GM18870 (cell line): ENCODE measurements at regions not wholly inside any gene's neighbourhood (a gene's known extent, or its start where the extent isn't known, plus 50 kb on each side); places are given as distances from the start of the nearest gene placed in this dataset.
"Not testable (repeated sequence)": the region's sequence is repeated elsewhere in the genome, so short reads cannot be mapped to it uniquely, and the experiment has no call there.

Experiments
- ATAC-seq: cut with Tn5 transposase; IDR thresholded peaks from one replicate; pipeline ENCODE4 v1.9.1; 2021; ENCODE audit warnings: moderate library complexity; ENCODE audit not compliant: unreplicated experiment

DNA sequence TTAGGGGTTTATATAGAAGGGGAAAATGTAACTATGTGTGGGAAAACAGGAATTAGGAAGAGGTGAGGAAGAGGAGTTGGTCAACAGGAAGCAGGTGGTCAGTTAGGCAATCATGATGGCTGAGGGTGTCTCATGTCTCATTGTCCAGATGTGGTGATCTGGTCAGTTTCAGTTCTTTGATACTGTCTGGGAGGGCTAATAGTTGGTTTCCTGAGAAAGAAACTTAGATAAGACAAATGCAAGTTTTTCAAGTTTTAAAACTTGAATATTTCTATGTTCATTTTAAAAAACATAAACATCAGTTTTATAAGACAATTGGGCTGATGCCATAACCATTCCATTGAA is 1121.8 kb upstream of the USP15 start:
- no peak for ATAC-seq

DNA sequence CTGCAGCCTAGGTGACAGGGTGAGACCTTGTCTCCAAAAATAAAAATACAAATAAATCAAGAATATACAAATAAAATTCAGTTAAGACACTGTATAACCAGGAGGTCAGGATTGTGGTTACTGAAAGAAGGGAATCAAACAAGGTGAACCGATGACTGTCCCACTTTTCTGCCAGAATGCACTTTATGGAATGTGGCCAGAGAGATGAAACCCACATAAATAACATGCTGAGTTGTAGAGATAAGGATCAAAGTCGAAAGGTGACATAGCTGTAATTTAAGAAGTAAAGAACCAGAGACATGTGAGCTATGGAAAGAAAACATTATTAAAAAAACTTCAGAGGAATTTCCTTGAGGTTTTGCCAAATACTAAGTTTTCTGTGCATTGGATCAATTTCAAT is 1098.2 kb upstream of the USP15 start:
- ATAC-seq = no peak

DNA sequence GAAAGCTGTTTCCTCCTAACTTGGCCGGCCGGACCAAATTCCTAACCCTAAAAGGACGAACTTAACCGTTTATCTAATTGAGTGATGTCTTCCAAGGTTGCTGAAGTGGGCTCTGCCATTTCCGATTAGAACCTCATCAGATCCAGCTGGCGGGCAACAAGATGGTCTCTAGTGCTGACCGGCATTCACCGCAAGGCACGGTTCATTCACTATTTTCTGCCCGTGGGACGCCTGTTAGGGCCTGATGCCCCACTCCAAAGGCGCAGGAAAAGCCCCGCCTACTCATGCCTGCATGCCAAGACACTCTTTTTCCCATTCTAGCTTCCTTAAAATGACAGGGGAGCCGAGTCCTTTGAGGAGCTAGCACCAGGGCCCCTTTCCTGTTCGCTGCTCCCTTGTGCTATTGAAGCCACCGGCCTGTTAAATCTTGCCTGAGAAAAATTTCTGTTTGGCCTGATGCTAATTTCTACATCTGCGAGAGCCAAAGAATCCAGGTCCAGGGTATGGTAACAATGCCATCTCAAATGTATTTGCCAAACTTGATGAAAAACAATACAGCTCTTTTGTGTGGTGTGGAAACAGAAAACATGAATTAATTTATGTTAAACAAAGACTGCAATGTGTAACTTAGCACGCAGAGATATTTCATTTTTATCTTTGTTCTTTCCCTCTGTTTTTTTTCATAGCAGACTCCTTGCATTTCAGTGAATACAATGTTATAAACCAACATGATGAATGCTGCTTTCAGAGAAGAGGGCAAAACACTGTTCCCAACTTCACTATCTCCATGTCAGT is 1071.2 kb upstream of the USP15 start:
- no peak for ATAC-seq

DNA sequence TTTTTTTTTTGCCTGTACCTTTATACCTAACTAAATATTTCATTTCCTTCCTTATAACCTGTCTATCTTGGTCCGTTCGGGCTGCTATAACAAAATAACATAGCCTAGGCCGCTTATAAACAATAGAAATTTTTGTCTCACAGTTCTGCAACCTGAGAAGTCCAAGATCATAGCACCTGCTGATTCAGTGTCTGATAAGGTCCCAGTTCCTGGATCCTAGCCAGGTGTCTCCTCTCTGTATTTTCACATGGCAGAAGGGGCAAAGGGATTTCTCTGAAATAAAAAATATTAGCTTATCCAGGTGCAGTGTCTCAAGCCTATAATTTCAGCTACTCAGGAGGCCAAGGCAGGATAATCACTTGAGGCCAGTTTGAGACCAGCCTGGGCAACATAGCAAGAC is 1046.6 kb upstream of the USP15 start:
- ATAC-seq = no peak

DNA sequence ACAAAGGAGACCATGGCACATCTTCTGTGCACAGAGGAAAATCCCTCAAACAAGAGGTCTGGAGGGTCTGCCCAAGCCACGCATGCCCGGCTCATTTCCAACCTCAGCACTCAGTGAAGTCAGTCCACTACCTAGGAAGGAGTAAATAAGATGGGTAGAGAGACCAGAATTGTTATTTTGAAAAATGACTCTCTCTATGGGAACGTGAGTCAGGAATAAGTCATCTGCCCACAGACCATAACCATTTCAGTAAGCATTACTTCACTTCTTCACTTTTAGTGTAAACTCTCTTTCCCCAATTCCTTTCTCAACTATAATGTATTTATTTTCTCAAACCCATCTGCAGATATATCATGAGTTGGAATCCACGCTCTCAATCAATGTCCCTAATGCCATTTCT is 1039.9 kb upstream of the USP15 start:
- no peak for ATAC-seq

DNA sequence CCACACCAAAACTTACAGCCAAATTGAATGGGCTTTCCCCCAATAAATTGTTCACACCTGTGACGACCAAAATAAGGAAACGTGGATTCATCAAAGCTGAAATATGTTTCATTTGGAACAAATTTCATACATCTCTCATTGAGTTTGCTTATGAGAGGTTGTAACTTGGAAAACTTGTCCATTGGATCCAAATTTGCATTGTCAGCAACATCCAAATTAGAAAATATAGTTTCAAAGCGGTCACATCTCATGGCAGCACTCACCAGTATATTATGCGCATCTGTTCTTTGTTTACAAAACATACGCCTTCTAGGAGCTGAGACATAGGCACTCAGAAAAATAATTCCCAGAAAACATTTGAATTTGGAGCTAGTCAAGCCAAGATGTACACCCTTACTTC is 1028.2 kb upstream of the USP15 start:
- ATAC-seq = no peak

DNA sequence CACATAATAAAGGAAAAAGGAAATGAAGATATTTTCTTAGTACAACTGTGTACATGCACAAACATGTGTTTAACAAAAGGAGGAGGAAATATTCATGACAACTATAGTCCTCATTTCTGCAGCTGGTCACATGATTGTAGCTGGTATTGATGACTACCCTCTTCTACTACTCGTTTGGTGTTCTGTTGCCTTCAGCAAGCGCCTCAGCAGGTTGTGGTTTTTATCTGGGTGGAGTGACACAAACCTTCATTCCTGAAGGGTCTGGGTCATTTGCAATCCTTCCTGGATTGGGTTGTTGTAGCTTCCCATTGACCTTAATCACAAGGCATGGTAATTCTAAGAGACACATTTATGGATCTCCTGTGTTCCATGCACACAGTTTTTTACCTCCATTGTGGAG is 1009.9 kb upstream of the USP15 start:
- no peak for ATAC-seq

DNA sequence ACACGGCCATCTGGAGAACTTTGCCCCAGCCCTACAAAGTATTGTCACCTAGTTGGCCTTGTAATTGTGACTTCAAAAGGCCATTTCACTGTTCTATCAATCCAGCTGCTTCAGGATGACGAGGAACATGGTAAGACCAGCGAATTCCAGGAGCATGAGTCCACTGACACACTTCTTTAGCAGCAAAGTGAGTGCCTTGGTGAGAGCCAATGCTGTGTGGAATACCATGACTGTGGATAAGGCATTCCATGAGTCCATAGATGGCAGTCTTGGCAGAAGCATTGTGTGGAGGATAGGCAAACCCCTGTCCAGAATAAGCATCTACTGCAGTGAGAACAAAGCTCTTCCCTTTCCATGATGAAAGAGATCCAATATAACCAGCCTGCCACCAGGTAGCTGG is 1009.1 kb upstream of the USP15 start:
- no peak for ATAC-seq

DNA sequence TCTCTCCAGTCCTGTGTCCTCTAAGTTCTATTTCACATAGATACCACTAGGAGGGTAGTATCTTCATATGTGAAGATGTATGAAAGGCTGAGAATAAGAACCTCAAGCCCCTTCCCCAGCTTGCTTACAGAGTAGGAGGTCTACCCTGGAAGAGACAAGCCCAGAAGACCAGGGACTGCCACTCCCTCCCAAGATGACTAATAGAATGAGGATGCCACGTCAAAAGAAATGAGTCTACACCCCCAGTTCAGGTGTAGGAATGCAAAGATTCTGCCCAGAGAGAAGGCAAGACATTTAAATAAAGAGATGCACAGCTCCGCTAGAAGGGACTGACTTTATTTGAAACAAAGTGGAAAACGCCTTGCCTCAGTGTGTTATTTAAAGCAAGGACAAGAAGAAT is 1006.0 kb upstream of the USP15 start:
- ATAC-seq = no peak

DNA sequence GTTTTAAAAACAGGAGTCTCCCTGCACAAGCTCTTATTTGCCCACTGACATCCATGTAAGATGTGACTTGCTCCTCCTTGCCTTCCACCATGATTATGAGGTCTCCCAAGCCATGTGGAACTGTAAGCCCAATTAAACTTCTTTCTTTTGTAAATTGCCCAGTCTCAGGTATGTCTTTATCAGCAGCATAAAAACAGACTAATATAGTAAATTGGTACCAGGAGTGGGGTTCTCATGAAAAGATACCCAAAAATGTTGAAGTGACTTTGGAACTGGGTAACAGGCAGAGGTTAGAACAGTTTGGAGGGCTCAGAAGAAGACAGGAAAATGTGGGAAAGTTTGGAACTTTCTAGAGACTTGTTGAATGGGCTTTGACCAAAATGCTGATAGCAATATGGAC is 995.9 kb upstream of the USP15 start:
- not testable (repeated sequence) for ATAC-seq

DNA sequence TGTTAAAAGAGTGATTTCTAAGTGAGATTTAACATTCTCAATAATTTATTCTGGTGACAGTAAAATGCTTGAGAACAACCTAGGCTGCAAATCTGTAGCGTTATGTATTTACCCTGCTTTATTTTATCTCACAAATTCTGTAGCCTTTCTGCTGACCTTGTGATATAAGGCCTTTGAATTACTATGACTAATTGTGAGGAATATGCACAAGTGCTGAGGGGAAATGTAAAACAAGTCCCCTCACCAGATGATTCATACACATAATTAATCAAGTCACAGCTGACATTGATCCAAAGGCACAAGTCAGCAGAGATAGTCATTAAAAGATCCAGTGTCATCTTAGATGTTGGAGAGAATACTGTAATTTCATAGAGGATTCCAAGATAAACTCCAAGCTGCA is 992.7 kb upstream of the USP15 start:
- ATAC-seq = no peak

DNA sequence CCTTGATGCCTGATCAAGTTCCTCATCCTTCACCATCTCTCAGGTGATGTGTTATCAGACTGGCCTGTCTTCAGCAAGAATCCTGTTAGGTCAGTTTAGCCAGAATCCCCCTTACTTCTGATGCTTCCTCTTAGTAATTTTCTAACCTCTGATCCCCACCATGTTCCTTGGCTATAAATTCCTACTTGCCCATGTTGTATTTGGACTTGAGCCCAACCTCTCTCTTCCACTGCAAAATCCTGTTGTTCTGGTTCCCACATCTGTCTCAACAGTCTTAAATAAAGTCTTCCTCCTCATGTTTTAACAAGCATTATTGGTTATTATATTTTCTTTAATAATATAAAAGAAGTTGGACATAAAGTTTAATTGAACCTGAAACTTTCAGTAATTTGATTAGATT is 987.8 kb upstream of the USP15 start:
- ATAC-seq = no peak

DNA sequence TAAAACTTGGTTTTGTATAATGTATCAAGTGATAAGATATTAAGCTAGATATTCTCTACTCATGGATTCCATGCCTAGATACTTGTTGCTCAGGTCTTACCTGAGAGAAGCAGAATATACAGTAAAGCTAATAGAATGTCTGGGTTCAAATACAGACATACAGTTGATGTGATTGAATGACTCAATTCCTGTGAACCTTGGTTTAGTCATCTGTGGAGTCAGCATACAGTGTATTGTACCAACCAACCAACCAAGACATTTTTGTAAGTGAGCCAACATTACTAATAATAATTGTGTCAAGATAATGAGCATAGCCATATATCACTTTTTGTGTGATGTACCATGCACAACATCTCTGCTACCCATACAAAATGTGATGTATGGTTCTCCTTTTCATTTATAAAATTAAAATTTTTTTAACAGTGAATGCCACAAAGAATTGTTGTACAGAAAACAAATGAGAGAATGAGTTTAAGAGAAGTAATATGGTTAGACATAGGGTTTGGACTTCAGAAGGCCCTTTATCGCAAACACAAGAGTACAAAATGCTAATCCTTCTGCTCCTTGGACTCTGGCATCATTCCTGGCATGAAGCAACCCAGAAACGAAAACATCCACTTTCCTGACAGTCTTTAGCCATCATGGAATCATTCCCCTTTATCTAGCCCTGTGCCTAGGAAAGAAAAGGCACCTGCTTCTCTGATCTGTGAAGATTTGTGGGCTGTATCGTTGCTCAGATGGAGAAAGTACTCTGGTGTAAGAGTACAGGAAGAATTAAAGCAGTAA is 977.2 kb upstream of the USP15 start:
- ATAC-seq = no peak

DNA sequence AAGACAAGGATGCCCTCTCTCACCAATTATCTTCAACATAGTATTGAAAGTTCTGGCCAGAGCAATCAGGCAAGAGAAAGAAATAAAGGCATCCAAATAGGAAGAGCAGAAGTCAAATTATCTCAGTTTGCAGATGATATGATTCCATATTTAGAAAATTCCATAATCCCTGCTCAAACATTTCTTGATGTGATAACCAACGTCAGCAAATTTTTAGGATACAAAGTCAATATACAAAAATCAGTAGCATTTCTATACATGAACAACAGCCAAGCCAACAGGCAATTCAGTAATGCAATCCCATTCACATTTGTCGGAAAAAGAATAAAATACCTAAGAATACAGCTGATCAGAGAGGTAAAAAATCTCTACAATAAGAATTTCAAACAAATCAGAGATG is 969.7 kb upstream of the USP15 start:
- no peak for ATAC-seq

DNA sequence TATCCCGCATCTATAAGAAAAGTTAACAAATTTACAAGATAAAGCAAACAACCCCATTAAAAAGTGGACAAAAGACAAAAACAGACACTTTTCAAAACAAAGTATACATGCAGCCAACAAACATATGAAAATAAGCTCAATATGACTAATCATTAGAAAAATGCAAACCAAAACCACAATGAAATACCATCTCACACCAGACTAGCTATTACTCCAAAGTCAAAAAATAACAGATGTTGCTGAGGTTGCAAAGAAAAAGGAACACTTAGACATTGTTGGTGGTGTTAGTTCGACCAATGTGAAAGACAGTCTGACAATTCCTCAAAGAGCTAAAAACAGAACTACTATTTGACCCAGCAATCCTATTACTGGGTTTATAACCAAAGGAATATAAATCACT is 968.6 kb upstream of the USP15 start:
- no peak for ATAC-seq

DNA sequence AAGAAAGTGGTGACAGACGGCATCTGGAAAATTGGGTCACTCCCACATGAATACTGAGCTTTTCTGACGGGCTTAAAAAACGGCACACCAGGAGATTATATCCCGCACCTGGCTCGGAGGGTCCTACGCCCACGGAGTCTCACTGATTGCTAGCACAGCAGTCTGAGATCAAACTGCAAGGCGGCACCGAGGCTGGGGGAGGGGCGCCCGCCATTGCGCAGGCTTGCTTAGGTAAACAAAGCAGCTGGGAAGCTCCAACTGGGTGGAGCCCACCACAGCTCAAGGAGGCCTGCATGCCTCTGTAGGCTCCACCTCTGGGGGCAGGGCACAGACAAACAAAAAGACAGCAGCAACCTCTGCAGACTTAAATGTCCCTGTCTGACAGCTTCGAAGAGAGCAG is 966.2 kb upstream of the USP15 start:
- ATAC-seq = not testable (repeated sequence)

DNA sequence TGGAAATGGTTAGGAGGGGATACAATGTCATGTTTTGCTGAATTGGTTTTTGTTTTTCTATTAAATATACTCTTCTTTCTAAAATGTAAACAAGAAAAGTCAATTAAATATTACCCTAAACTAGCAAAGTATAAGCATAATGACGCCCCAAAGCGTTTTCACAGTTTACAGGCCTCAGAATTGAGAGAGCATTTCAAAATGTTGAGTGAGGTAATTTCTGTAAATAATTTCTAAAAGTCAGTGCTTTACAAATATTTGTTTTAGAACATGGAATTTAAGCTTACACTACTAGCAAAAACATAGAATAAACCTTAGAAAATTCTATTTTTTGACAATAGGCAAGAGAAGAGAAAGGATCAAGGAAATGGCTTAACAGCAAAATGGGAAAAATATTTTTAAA is 958.4 kb upstream of the USP15 start:
- no peak for ATAC-seq

DNA sequence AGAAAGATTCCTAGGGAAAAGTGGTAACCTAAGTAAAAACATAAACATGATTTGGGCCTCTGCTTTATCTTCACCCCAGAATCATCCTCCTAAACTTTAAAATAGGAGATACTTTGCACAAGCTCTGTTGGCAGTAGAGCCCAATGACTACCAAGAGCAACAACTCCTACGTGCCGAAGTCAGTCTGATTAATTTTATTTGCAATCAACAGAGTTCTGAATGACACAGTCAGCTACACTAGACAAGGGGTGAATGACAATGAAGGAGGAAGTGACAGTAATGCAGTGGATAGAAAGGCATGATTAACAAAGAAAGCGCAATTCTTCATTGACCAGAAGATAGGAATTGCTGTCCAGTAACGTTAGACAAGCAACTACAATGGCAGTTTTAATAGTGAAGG is 957.9 kb upstream of the USP15 start:
- no peak for ATAC-seq

DNA sequence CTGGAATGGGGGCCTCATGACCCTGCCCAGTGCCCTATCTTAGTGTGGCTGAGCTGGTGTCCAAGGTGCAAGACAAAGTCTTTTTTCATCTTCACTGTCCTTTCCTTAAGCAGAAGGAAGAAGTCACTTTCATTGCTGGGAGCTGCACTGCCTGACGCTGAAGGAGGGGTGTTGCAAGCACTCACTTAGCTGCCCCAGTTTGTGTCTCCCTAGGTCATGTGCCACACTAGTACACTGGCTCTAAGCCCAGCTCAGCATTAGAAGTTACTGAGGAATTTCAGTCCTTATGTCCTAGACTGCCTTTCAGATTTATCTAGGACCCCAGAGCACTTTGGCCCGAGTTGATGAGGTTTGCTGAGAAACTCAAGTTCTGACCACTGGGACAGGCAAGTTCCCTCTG is 952.0 kb upstream of the USP15 start:
- ATAC-seq = no peak

DNA sequence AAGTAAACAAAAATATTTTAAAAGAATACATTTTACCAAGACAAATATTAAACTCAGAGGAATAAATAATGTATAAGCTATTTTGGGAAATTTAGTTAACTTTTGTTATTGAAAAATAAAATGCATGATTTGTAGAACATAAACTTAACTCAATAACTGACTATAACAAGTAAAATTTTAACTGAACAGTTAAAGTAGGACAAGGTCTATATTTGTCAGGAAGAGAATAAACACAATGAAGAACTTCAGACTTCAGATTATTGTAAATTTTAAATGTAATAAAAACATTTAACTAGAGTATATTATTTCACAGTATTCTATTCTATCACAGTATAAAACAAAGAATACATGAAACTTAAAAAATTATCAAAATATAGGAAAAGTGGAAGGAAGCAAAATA is 948.8 kb upstream of the USP15 start:
- no peak for ATAC-seq

DNA sequence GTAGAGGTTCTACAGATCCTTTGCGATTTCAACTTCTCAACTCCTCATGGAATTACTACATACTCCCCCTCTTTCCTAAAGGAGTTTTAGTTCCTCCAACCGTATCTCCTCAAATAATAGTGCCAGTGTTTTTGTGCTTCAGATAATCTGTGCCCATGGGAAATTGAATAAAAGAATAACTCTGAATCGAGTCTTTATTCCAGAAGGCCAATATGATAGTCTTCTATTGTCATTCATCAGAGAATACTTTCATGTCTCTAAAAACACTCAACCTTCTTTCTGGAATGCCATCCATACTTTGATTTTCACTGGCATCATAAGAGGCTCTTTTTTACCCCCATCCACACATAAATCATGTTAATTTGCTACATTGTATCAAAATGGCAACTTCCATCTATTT is 911.3 kb upstream of the USP15 start:
- no peak for ATAC-seq

DNA sequence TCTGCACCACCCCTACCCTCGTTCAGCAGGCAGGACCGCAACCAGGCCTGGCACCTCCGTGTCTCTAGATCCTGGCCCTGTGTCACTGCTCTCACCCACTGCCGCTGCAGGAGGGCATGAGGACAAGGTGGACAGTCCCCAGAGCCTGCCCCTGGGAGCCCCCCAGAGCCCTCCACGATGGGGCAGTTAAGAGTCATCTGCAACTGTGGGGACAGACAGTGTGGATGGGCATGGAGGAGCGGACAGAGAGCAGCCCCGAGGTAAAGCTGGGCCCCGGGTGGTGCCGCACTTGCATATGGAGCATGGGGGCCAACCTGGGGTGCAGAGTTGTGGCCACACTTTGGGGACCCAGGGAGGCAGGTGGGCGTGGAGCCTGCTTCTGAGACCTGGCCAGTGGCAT is 905.1 kb upstream of the USP15 start:
- no peak for ATAC-seq

DNA sequence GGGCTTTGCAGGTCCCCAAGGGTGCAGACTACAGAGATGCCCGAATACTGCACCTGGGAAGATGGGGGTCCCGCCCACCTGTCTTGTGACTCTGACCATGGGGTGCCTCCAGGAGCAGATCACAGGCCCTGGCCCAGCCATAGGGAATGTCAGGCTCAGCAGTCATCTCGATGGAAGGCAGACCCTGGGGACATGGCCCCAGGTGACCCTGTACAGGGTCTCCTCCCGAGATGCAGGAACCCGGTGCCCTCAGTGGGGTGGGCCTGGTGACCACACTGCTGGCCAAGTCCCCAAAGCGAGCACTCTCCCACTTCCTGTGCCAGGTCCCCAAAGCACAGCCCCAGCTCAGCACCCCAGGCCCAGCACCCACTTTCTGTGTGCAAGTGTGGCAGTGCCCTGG is 903.7 kb upstream of the USP15 start:
- no peak for ATAC-seq
